MM.1S (cell line): ENCODE measurements at regions not wholly inside any gene's neighbourhood (a gene's known extent, or its start where the extent isn't known, plus 50 kb on each side); places are given as distances from the start of the nearest gene placed in this dataset.

Experiments
- DNase-seq: peaks from one replicate; pipeline ENCODE4 v3.0.0-alpha.2; 2015
- H2AFZ ChIP-seq: fragments of 300-600 bp; sonication (generic); 2 replicates; pipeline ENCODE4 v1.6.0; 2016; ENCODE audit warnings: antibody characterized with exemption, low read length
- H3F3A ChIP-seq: fragments of 300-600 bp; sonication (generic); 2 replicates; pipeline ENCODE4 v1.6.1; 2016; ENCODE audit warnings: mild to moderate bottlenecking, antibody characterized with exemption, low read length, moderate library complexity, mixed read lengths; ENCODE audit not compliant: insufficient read depth
- H3K27ac ChIP-seq: fragments of 300-600 bp; sonication (generic); 2 replicates; pipeline ENCODE4 v1.5.1; 2016; ENCODE audit warnings: mild to moderate bottlenecking, low read length
- H3K27me3 ChIP-seq: fragments of 300-600 bp; sonication (generic); replicated peaks from 2 replicates; pipeline ENCODE4 v1.6.0; 2016; ENCODE audit warnings: low read length; ENCODE audit not compliant: insufficient read depth
- H3K36me3 ChIP-seq: fragments of 300-600 bp; sonication (generic); replicated peaks from 2 replicates; pipeline ENCODE4 v1.6.1; 2016; ENCODE audit warnings: mild to moderate bottlenecking, low read length, mixed read lengths; ENCODE audit not compliant: insufficient read depth
- H3K4me1 ChIP-seq: fragments of 300-600 bp; sonication (generic); 2 replicates; pipeline ENCODE4 v1.6.1; 2016; ENCODE audit warnings: low read length, mixed read lengths
- H3K4me2 ChIP-seq: fragments of 300-600 bp; sonication (generic); 2 replicates; pipeline ENCODE4 v1.6.0; 2016; ENCODE audit warnings: low read depth, low read length
- H3K4me3 ChIP-seq: fragments of 300-600 bp; sonication (generic); 2 replicates; pipeline ENCODE4 v1.5.1; 2016; ENCODE audit warnings: low read length, mixed read lengths
- H3K79me2 ChIP-seq: fragments of 300-600 bp; sonication (generic); 2 replicates; pipeline ENCODE4 v1.6.1; 2016; ENCODE audit warnings: mixed run types, low read length, mixed read lengths
- H3K9ac ChIP-seq: fragments of 300-600 bp; sonication (generic); 2 replicates; pipeline ENCODE4 v1.6.1; 2016; ENCODE audit warnings: low read length, mixed read lengths
- H3K9me2 ChIP-seq: fragments of 300-600 bp; sonication (generic); replicated peaks from 2 replicates; pipeline ENCODE4 v1.6.1; 2016; ENCODE audit warnings: mild to moderate bottlenecking, low read length, mixed read lengths; ENCODE audit not compliant: insufficient read depth
- H3K9me3 ChIP-seq: fragments of 300-600 bp; sonication (generic); replicated peaks from 2 replicates; pipeline ENCODE4 v1.6.1; 2016; ENCODE audit warnings: mild to moderate bottlenecking, low read length, mixed read lengths; ENCODE audit not compliant: insufficient read depth
- H4K20me1 ChIP-seq: fragments of 300-600 bp; sonication (generic); 2 replicates; pipeline ENCODE4 v1.6.1; 2016; ENCODE audit warnings: mild to moderate bottlenecking, low read length, moderate library complexity, mixed read lengths; ENCODE audit not compliant: insufficient read depth
- EZH2 ChIP-seq: fragments of 300-600 bp; sonication (generic); optimal IDR thresholded peaks from 2 replicates; pipeline ENCODE3; 2017; ENCODE audit warnings: low read depth, mild to moderate bottlenecking, antibody characterized with exemption, low read length, mixed read lengths
- EZH2phosphoT487 ChIP-seq: fragments of 300-600 bp; sonication (generic); IDR thresholded peaks from 2 replicates; pipeline ENCODE4 v1.6.1; 2018; ENCODE audit warnings: antibody characterized with exemption, low read length
- TF ChIP-seq, protein P1 (sequence below): fragments of 300-600 bp; sonication (generic); IDR thresholded peaks from 2 replicates; pipeline ENCODE4 v1.5.1; 2016; ENCODE audit warnings: antibody characterized with exemption, low read length, mixed read lengths

DNA sequence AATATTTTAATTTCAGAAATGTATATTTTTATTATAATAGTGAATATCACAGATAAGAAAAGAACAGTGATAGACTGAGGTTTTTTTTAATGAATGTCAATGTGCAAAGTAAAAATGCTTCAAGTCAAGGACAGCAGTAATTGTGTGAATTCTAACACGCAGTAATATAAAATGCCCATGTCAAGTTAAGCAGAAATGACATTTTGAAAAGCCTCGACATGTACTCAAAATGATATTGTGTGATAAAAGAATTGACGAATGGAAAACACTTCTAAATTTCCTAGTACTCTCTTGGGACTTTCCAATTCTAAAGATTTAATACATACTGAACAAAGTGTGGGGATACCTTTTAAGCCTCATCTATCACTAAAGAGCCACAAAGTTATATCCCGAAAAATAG, 172.6 kb downstream of the SLITRK6 start:
- Histone ChIP-seq H3K79me2 (no peaks in the 10 kb centered on the region), H3K36me3 (no peaks in the 10 kb centered on the region), H3K4me2 (no peak overlapping the region), H3K4me1 (no peaks in the 10 kb centered on the region), H3K9ac (no peak overlapping the region), H3K9me3 (no peaks in the 10 kb centered on the region), H4K20me1 (no peaks in the 10 kb centered on the region), H3K4me3 (no peak overlapping the region), H3K27ac (no peak overlapping the region), H3F3A (no peaks in the 10 kb centered on the region), H3K27me3 (no peaks in the 10 kb centered on the region), H2AFZ (no peak overlapping the region), H3K9me2 (no peaks in the 10 kb centered on the region)
- no peak for TF ChIP-seq EZH2
- TF ChIP-seq, protein P1, sequence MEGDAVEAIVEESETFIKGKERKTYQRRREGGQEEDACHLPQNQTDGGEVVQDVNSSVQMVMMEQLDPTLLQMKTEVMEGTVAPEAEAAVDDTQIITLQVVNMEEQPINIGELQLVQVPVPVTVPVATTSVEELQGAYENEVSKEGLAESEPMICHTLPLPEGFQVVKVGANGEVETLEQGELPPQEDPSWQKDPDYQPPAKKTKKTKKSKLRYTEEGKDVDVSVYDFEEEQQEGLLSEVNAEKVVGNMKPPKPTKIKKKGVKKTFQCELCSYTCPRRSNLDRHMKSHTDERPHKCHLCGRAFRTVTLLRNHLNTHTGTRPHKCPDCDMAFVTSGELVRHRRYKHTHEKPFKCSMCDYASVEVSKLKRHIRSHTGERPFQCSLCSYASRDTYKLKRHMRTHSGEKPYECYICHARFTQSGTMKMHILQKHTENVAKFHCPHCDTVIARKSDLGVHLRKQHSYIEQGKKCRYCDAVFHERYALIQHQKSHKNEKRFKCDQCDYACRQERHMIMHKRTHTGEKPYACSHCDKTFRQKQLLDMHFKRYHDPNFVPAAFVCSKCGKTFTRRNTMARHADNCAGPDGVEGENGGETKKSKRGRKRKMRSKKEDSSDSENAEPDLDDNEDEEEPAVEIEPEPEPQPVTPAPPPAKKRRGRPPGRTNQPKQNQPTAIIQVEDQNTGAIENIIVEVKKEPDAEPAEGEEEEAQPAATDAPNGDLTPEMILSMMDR: no peak
- no peak for DNase-seq

GRCh38 chr13:85619321-85619720, 179.9 kb downstream of the SLITRK6 start:
- no peak overlapping the region for H3K4me2 ChIP-seq
- H3K79me2 ChIP-seq: no peaks in the 10 kb centered on the region
- no peak overlapping the region for H3K27ac ChIP-seq
- H3K9me3 ChIP-seq: no peaks in the 10 kb centered on the region
- no peaks in the 10 kb centered on the region for H3K9me2 ChIP-seq
- no peaks in the 10 kb centered on the region for H3K4me1 ChIP-seq
- H3K36me3 ChIP-seq: no peaks in the 10 kb centered on the region
- no peaks in the 10 kb centered on the region for H3K27me3 ChIP-seq
- H3F3A ChIP-seq: no peaks in the 10 kb centered on the region
- H3K9ac ChIP-seq: no peak overlapping the region
- no peaks in the 10 kb centered on the region for H4K20me1 ChIP-seq
- no peak overlapping the region for H3K4me3 ChIP-seq
- no peak for DNase-seq
- no peak for TF ChIP-seq EZH2
- TF ChIP-seq, protein P1: no peak
- no peak for TF ChIP-seq EZH2phosphoT487
- no peak overlapping the region for H2AFZ ChIP-seq

- H2AFZ ChIP-seq: no peak overlapping the region
- H3F3A ChIP-seq: no peaks in the 10 kb centered on the region
- H4K20me1 ChIP-seq: no peaks in the 10 kb centered on the region
- H3K36me3 ChIP-seq: no peaks in the 10 kb centered on the region
- no peak overlapping the region for H3K4me3 ChIP-seq
- no peak for DNase-seq
- no peak overlapping the region for H3K4me2 ChIP-seq
- H3K9me3 ChIP-seq: no peaks in the 10 kb centered on the region
- no peaks in the 10 kb centered on the region for H3K27me3 ChIP-seq
- TF ChIP-seq, protein P1: no peak
- no peak for TF ChIP-seq EZH2phosphoT487
- TF ChIP-seq EZH2: no peak
- H3K79me2 ChIP-seq: no peaks in the 10 kb centered on the region
- no peak overlapping the region for H3K9ac ChIP-seq
- H3K27ac ChIP-seq: no peak overlapping the region
- no peaks in the 10 kb centered on the region for H3K4me1 ChIP-seq
- no peaks in the 10 kb centered on the region for H3K9me2 ChIP-seq
Observed at GRCh38 chr13:85618521-85618920, 180.7 kb downstream of the SLITRK6 start.
